ENCODE measurements at regions not wholly inside any gene's neighbourhood (a gene's known extent, or its start where the extent isn't known, plus 50 kb on each side); places are given as distances from the start of the nearest gene placed in this dataset.

GRCh38 chr5:106673941-106674340 is 996.8 kb downstream of the EFNA5 start:
- H3K9me1 ChIP-seq (ENCODE audit: insufficient read depth, low read length) = no peaks in the 10 kb centered on the region
- no peak overlapping the region for H4K5ac ChIP-seq (ENCODE audit: low read depth, low read length)
- CTCF ChIA-PET = no interaction called here
- no peak overlapping the region for H3K14ac ChIP-seq (replicated peaks; ENCODE audit: low read depth, low read length)
- H3K4me2 ChIP-seq (ENCODE audit: low read depth, low read length) = no peak overlapping the region
- no peak overlapping the region for H4K91ac ChIP-seq (ENCODE audit: insufficient read depth, low read depth, low read length)
- no peak overlapping the region for H2BK15ac ChIP-seq (ENCODE audit: low read depth, low read length)
- H3K27ac ChIP-seq (ENCODE audit: insufficient read depth, low read length) = no peak overlapping the region
- H2AK9ac ChIP-seq (replicated peaks; ENCODE audit: low read depth, low read length, poor library complexity) = no peak overlapping the region
- dilution Hi-C loops (cut with HindIII; ENCODE audit: low sequenced_read_pairs, unreplicated experiment) (no loop called here), intact Hi-C loops (cut with micrococcal nuclease) (no loop called here), in situ Hi-C loops (cut with MboI; ENCODE audit: low sequenced_read_pairs) (no loop called here)
- no peaks in the 10 kb centered on the region for H3K79me1 ChIP-seq (ENCODE audit: low read depth in 1 of 2, low read length in 2 of 2)
- H3K27me3 ChIP-seq (ENCODE audit: control insufficient read depth, insufficient read depth, low read length) = no peaks in the 10 kb centered on the region
- no peaks in the 10 kb centered on the region for H3K36me3 ChIP-seq (ENCODE audit: control insufficient read depth, insufficient read depth, low read length)
- no peak overlapping the region for H2AK5ac ChIP-seq (ENCODE audit: low read depth, low read length)
- no CpG with 5 or more reads among the region's 1 CpG for WGBS, 2 experiments (ENCODE audit: extremely low coverage in 2 of 2, insufficient read length in 1 of 2)
- no peak overlapping the region for H4K8ac ChIP-seq (ENCODE audit: low read depth in 2 of 2, low read length in 2 of 2)
- no peak overlapping the region for H3K4ac ChIP-seq (ENCODE audit: low read depth, low read length)
- no peak overlapping the region for H2BK20ac ChIP-seq (ENCODE audit: low read depth, low read length)
- no peak overlapping the region for H2BK5ac ChIP-seq (ENCODE audit: low read depth, low read length, poor library complexity, severe bottlenecking)
- H3K56ac ChIP-seq (ENCODE audit: extremely low read depth, insufficient read depth, low read length) = no peak overlapping the region
- H2BK120ac ChIP-seq (ENCODE audit: low read depth, low read length) = no peak overlapping the region
- DNase-seq = no peak
- no peak overlapping the region for H3K4me3 ChIP-seq (ENCODE audit: insufficient read depth, low read depth, low read length)
- no peak overlapping the region for H3K23ac ChIP-seq (ENCODE audit: low read depth, low read length)
- POLR2A ChIA-PET (ENCODE audit: unreplicated experiment) = no interaction called here
- no peak overlapping the region for H3K18ac ChIP-seq (ENCODE audit: low read depth, low read length)
- BruUV-seq (replicated peaks) = no TSS peak
- no peak overlapping the region for H2AFZ ChIP-seq (replicated peaks; ENCODE audit: low read length, poor library complexity)
- no peaks in the 10 kb centered on the region for H3K4me1 ChIP-seq (ENCODE audit: control insufficient read depth, insufficient read depth, low read length)
- no peaks in the 10 kb centered on the region for H4K20me1 ChIP-seq (ENCODE audit: insufficient read depth, low read length)
- ATAC-seq (ENCODE audit: low read depth) = no peak
- TF ChIP-seq MAFK (IDR thresholded peaks at IDR 0.05; ENCODE audit: low read depth, low read length) (no peak), CTCF (conservative IDR thresholded peaks at IDR 0.05; ENCODE audit: low read depth, low read length) (no peak), CEBPB (IDR thresholded peaks at IDR 0.05; ENCODE audit: low read depth, low read length) (no peak), RAD21 (IDR thresholded peaks at IDR 0.05; ENCODE audit: low read length) (no peak), NFE2L2 (IDR thresholded peaks at IDR 0.05; ENCODE audit: low read depth, low read length) (no peak), RCOR1 (IDR thresholded peaks at IDR 0.05; ENCODE audit: insufficient replicate concordance, low read length) (no peak), MXI1 (IDR thresholded peaks at IDR 0.05; ENCODE audit: borderline replicate concordance, low read depth, low read length) (no peak), SMC3 (IDR thresholded peaks at IDR 0.05; ENCODE audit: low read depth, low read length) (no peak), FOS (IDR thresholded peaks at IDR 0.05; ENCODE audit: low read depth, low read length) (no peak), ELK1 (IDR thresholded peaks at IDR 0.05; ENCODE audit: borderline replicate concordance, low read depth, low read length) (no peak), RFX5 (IDR thresholded peaks at IDR 0.05; ENCODE audit: low read depth, low read length) (no peak), BHLHE40 (IDR thresholded peaks at IDR 0.05; ENCODE audit: low read depth, low read length) (no peak), POLR2A (IDR thresholded peaks at IDR 0.05; ENCODE audit: low read depth, low read length) (no peak), USF2 (IDR thresholded peaks at IDR 0.05; ENCODE audit: low read depth, low read length) (no peak), MAZ (IDR thresholded peaks at IDR 0.05; ENCODE audit: borderline replicate concordance, low read depth, low read length) (no peak)
- H3K9me3 ChIP-seq (ENCODE audit: control insufficient read depth, insufficient read depth, low read length) = no peaks in the 10 kb centered on the region
- H3K9ac ChIP-seq (ENCODE audit: low read depth, low read length) = no peak overlapping the region

Measured in IMR-90 (cell line).